ENCODE measurements at regions not wholly inside any gene's neighbourhood (a gene's known extent, or its start where the extent isn't known, plus 50 kb on each side); places are given as distances from the start of the nearest gene placed in this dataset.

DNA sequence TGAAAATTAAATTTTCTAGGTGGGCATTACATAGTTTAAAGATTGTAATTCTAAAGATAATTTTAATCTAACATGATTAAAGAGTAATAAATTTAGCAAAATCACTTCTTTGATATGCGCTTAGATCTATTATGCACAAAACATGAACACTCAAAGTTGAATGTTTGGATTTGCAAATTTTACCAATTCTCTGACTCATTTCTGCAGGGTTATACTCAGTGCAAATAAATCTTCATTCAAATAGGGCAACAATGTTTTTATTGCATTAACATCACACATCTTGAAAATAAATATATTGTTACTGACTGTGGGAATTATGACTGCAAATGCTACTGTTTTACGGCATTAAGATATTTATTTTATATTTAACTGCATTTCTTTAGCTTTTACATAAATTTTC is 110.7 kb downstream of the OGFRL1 start:
- TF ChIP-seq FOS (IDR thresholded peaks at IDR 0.05; ENCODE audit: borderline replicate concordance, insufficient read depth, low read length) (no peak), JUN (IDR thresholded peaks at IDR 0.05; ENCODE audit: borderline replicate concordance, insufficient read depth, insufficient read length, low read depth) (no peak), EZH2 (IDR thresholded peaks at IDR 0.05; ENCODE audit: borderline replicate concordance, low read depth, low read length, severe bottlenecking) (no peak), MYC (IDR thresholded peaks at IDR 0.05; ENCODE audit: low read depth, low read length) (no peak), POLR2A (IDR thresholded peaks at IDR 0.05; ENCODE audit: low read depth, low read length) (no peak), POLR2AphosphoS5 (IDR thresholded peaks at IDR 0.05; ENCODE audit: insufficient read depth, low read depth, low read length) (no peak), GATA2 (IDR thresholded peaks at IDR 0.05; ENCODE audit: insufficient read depth, insufficient read length, low read depth, low read length) (no peak)
- TF ChIP-seq, protein P1, sequence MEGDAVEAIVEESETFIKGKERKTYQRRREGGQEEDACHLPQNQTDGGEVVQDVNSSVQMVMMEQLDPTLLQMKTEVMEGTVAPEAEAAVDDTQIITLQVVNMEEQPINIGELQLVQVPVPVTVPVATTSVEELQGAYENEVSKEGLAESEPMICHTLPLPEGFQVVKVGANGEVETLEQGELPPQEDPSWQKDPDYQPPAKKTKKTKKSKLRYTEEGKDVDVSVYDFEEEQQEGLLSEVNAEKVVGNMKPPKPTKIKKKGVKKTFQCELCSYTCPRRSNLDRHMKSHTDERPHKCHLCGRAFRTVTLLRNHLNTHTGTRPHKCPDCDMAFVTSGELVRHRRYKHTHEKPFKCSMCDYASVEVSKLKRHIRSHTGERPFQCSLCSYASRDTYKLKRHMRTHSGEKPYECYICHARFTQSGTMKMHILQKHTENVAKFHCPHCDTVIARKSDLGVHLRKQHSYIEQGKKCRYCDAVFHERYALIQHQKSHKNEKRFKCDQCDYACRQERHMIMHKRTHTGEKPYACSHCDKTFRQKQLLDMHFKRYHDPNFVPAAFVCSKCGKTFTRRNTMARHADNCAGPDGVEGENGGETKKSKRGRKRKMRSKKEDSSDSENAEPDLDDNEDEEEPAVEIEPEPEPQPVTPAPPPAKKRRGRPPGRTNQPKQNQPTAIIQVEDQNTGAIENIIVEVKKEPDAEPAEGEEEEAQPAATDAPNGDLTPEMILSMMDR (IDR thresholded peaks at IDR 0.05; ENCODE audit: extremely low read depth in 1 of 2, insufficient read depth in 1 of 2, low read depth in 1 of 2, low read length in 2 of 2), result no peak
- TF ChIP-seq, protein P2, sequence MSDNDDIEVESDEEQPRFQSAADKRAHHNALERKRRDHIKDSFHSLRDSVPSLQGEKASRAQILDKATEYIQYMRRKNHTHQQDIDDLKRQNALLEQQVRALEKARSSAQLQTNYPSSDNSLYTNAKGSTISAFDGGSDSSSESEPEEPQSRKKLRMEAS (IDR thresholded peaks at IDR 0.05; ENCODE audit: insufficient read depth, insufficient read length), result no peak
- BruUV-seq (replicated peaks), result no TSS peak
- Histone ChIP-seq H3K27me3 (ENCODE audit: control insufficient read depth in 2 of 2, insufficient read depth in 2 of 2, low read length in 2 of 2) (no peaks in the 10 kb centered on the region), H3K9me1 (replicated peaks; ENCODE audit: control insufficient read depth, extremely low read depth, insufficient read depth, low read length) (no peaks in the 10 kb centered on the region), H3K4me1 (ENCODE audit: control insufficient read depth, extremely low read depth, insufficient read depth, low read length) (peaks cover 59% of the 10 kb centered on the region), H3K79me2 (ENCODE audit: control insufficient read depth, insufficient read depth, low read length) (peaks cover 58% of the 10 kb centered on the region), H3K4me3 (replicated peaks in 1 of 3; ENCODE audit: insufficient read depth in 1 of 3, low read depth in 1 of 3, low read length in 3 of 3) (no peak overlapping the region), H3K27ac (ENCODE audit: insufficient read depth, low read depth, low read length) (no peak overlapping the region), H3K4me2 (ENCODE audit: insufficient read depth, low read length) (no peak overlapping the region), H3K36me3 (ENCODE audit: control insufficient read depth in 2 of 2, extremely low read depth in 1 of 2, insufficient read depth in 2 of 2, low read length in 2 of 2) (peaks cover 2 to 6% of the 10 kb centered on the region in 2 experiments), H2AFZ (ENCODE audit: low read depth, low read length) (no peak overlapping the region), H3K9ac (replicated peaks; ENCODE audit: extremely low read depth, insufficient read depth, low read length) (no peak overlapping the region), H4K20me1 (replicated peaks; ENCODE audit: control insufficient read depth, extremely low read depth, insufficient read depth, low read length) (no peaks in the 10 kb centered on the region), H3K9me3 (replicated peaks; ENCODE audit: control insufficient read depth, insufficient read depth, low read length) (no peaks in the 10 kb centered on the region)
- POLR2A ChIA-PET, result no interaction called here
- intact Hi-C loops (cut with micrococcal nuclease), result no loop called here
- DNase-seq (ENCODE audit: low read depth, low spot score) (no peak), FAIRE-seq (no peak)
- dilution Hi-C loops (cut with MboI; ENCODE audit: extremely low pct_ligation_motif_present, low sequenced_read_pairs), result loop anchor here (25.0 kb wide), 1 partner anchor 113 kb away; no protein-coding TSS in a partner anchor
- CTCF ChIA-PET, result interaction anchor here (0.9 to 3.1 kb wide), 3 partner anchors 11 to 19 kb away, joined by 3 to 18 read pairs (median 7); no protein-coding TSS in a partner anchor
